SK-N-SH treated with all-trans-retinoic acid at 6 μM for 48 hours (cell line): ENCODE measurements at regions not wholly inside any gene's neighbourhood (a gene's known extent, or its start where the extent isn't known, plus 50 kb on each side); places are given as distances from the start of the nearest gene placed in this dataset.

Experiments used
- CREB5 ChIP-seq: fragments of 250-450 bp; sonication (Bioruptor Pico); IDR thresholded peaks from 2 replicates; pipeline ENCODE4 v1.5.1; 2020; ENCODE audit warnings: low read depth, mild to moderate bottlenecking, moderate library complexity
- CSRNP3 ChIP-seq: fragments of 250-450 bp; sonication (Bioruptor Pico); IDR thresholded peaks from 2 replicates; pipeline ENCODE4 v1.5.1; 2021; ENCODE audit warnings: mild to moderate bottlenecking, moderate library complexity
- PATZ1 ChIP-seq: fragments of 250-450 bp; sonication (Bioruptor Pico); IDR thresholded peaks from 2 replicates; pipeline ENCODE4 v1.8.0; 2020; ENCODE audit warnings: mild to moderate bottlenecking, moderate library complexity, borderline replicate concordance
- SNAI2 ChIP-seq: fragments of 250-450 bp; sonication (Bioruptor Pico); IDR thresholded peaks from 2 replicates; pipeline ENCODE4 v1.5.0; 2020; ENCODE audit warnings: mild to moderate bottlenecking, moderate library complexity
- TOX ChIP-seq: fragments of 250-450 bp; sonication (Bioruptor Pico); IDR thresholded peaks from 2 replicates; pipeline ENCODE4 v1.8.0; 2021; ENCODE audit warnings: mild to moderate bottlenecking, moderate library complexity, borderline replicate concordance
- ZFP3 ChIP-seq: fragments of 250-450 bp; sonication (Bioruptor Pico); IDR thresholded peaks from 2 replicates; pipeline ENCODE4 v1.5.0; 2020; ENCODE audit warnings: mild to moderate bottlenecking, moderate library complexity
- ZFP30 ChIP-seq: fragments of 450-650 bp; formaldehyde crosslinking; IDR thresholded peaks from 2 replicates; pipeline ENCODE4 v1.5.0; 2022; ENCODE audit warnings: mild to moderate bottlenecking, moderate library complexity
- ZNF8 ChIP-seq: fragments of 450-650 bp; formaldehyde crosslinking; IDR thresholded peaks from 2 replicates; pipeline ENCODE4 v1.5.0; 2020; ENCODE audit warnings: mild to moderate bottlenecking, moderate library complexity
- TF ChIP-seq, protein P1 (sequence below): fragments of 250-450 bp; sonication (Bioruptor Pico); IDR thresholded peaks from 2 replicates; pipeline ENCODE4 v1.5.0; 2020; ENCODE audit warnings: mild to moderate bottlenecking, moderate library complexity

GRCh38 chr17:12395733-12396354 is 269.8 kb upstream of the MYOCD start:
- TF ChIP-seq ZFP30 (CRISPR knock-in tag) (no peak), CSRNP3 (CRISPR knock-in tag) (no peak), CREB5 (CRISPR knock-in tag) (no peak), ZFP3 (CRISPR knock-in tag) (no peak), PATZ1 (CRISPR knock-in tag) (no peak), SNAI2 (CRISPR knock-in tag) (no peak), ZNF8 (CRISPR knock-in tag) (no peak), TOX (CRISPR knock-in tag) (no peak)
- TF ChIP-seq, protein P1, sequence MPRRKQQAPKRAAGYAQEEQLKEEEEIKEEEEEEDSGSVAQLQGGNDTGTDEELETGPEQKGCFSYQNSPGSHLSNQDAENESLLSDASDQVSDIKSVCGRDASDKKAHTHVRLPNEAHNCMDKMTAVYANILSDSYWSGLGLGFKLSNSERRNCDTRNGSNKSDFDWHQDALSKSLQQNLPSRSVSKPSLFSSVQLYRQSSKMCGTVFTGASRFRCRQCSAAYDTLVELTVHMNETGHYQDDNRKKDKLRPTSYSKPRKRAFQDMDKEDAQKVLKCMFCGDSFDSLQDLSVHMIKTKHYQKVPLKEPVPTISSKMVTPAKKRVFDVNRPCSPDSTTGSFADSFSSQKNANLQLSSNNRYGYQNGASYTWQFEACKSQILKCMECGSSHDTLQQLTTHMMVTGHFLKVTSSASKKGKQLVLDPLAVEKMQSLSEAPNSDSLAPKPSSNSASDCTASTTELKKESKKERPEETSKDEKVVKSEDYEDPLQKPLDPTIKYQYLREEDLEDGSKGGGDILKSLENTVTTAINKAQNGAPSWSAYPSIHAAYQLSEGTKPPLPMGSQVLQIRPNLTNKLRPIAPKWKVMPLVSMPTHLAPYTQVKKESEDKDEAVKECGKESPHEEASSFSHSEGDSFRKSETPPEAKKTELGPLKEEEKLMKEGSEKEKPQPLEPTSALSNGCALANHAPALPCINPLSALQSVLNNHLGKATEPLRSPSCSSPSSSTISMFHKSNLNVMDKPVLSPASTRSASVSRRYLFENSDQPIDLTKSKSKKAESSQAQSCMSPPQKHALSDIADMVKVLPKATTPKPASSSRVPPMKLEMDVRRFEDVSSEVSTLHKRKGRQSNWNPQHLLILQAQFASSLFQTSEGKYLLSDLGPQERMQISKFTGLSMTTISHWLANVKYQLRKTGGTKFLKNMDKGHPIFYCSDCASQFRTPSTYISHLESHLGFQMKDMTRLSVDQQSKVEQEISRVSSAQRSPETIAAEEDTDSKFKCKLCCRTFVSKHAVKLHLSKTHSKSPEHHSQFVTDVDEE (CRISPR knock-in tag), result no peak
